ENCODE measurements at regions not wholly inside any gene's neighbourhood (a gene's known extent, or its start where the extent isn't known, plus 50 kb on each side); places are given as distances from the start of the nearest gene placed in this dataset.

DNA sequence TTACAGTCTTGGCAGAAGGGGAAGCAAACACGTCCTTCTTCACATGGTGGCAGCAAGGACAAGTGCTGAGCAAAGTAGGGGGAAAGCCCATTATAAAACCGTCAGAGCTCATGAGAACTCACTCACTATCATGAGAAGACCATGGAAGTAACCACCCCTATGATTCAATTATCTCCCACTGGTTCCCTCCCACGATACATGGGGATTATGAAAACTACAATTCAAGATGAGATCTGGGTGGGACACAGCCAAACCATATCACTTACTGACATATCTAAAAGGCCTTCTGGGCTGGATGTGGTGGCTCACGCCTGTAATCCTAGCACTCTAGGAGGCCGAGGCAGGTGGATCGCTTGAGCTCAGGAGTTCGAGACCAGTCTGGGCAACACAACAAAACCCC lies 117.1 kb upstream of the USP9X start:
- TF ChIP-seq, protein P1, sequence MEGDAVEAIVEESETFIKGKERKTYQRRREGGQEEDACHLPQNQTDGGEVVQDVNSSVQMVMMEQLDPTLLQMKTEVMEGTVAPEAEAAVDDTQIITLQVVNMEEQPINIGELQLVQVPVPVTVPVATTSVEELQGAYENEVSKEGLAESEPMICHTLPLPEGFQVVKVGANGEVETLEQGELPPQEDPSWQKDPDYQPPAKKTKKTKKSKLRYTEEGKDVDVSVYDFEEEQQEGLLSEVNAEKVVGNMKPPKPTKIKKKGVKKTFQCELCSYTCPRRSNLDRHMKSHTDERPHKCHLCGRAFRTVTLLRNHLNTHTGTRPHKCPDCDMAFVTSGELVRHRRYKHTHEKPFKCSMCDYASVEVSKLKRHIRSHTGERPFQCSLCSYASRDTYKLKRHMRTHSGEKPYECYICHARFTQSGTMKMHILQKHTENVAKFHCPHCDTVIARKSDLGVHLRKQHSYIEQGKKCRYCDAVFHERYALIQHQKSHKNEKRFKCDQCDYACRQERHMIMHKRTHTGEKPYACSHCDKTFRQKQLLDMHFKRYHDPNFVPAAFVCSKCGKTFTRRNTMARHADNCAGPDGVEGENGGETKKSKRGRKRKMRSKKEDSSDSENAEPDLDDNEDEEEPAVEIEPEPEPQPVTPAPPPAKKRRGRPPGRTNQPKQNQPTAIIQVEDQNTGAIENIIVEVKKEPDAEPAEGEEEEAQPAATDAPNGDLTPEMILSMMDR (IDR thresholded peaks at IDR 0.05 in 4 of 5, conservative IDR thresholded peaks at IDR 0.05 in 1 of 5): no peak
- TF ChIP-seq POLR2A (IDR thresholded peaks at IDR 0.05): no peak

All from gastrocnemius medialis (tissue), 4 donors.